IMR-90 (cell line): ENCODE measurements at regions not wholly inside any gene's neighbourhood (a gene's known extent, or its start where the extent isn't known, plus 50 kb on each side); places are given as distances from the start of the nearest gene placed in this dataset.
A peak's percentile ranks its signal among the peaks of the same experiment; 100 is the strongest.

Experiments
- ATAC-seq: fragments of 200-7000 bp; cut with Tn5 transposase; 2 replicates; pipeline ENCODE4 v1.9.1; 2020; ENCODE audit warnings: low read depth, mild to moderate bottlenecking, moderate library complexity
- BruUV-seq: library from RNA; stranded (reverse); fragments of 400-500 nt; replicated peaks from 2 replicates; lab custom pipeline; 2021; lab: Mats Ljungman, UMichigan
- CTCF ChIA-PET: fragments of 300-600 bp; formaldehyde crosslinking; extraction: SDS; loops from one replicate; lab custom pipeline; 2021; ENCODE audit warnings: antibody characterized with exemption; lab: Yijun Ruan, JAX
- POLR2A ChIA-PET: fragments of 300-600 bp; sonication (Branson Sonifier 250); formaldehyde crosslinking; loops from one replicate; lab custom pipeline; 2022; ENCODE audit warnings: antibody characterized with exemption; ENCODE audit not compliant: unreplicated experiment; lab: Charles Lee
- DNase-seq: peaks from one replicate; pipeline ENCODE4 v3.0.0; 2013
- H2AFZ ChIP-seq: replicated peaks from 2 replicates; pipeline ENCODE3; 2013; ENCODE audit warnings: low read length, mild to moderate bottlenecking; ENCODE audit not compliant: poor library complexity
- H2AK5ac ChIP-seq: 2 replicates; pipeline ENCODE4 v1.6.1; 2013; ENCODE audit warnings: low read depth, low read length, inconsistent platforms
- H2AK9ac ChIP-seq: replicated peaks from 2 replicates; pipeline ENCODE3; 2013; ENCODE audit warnings: mild to moderate bottlenecking, low read depth, low read length, moderate library complexity; ENCODE audit not compliant: poor library complexity
- H2BK120ac ChIP-seq: 2 replicates; pipeline ENCODE4 v1.6.1; 2013; ENCODE audit warnings: low read depth, low read length, inconsistent platforms
- H2BK15ac ChIP-seq: 3 replicates; pipeline ENCODE4 v1.6.1; 2013; ENCODE audit warnings: low read depth, low read length, inconsistent platforms
- H2BK20ac ChIP-seq: 2 replicates; pipeline ENCODE4 v1.6.1; 2013; ENCODE audit warnings: low read depth, mild to moderate bottlenecking, inconsistent platforms, low read length, moderate library complexity
- H2BK5ac ChIP-seq: 2 replicates; pipeline ENCODE4 v1.6.1; 2013; ENCODE audit warnings: mild to moderate bottlenecking, low read depth, low read length, inconsistent platforms; ENCODE audit not compliant: poor library complexity, severe bottlenecking
- H3K14ac ChIP-seq: replicated peaks from 2 replicates; pipeline ENCODE4 v1.6.1; 2013; ENCODE audit warnings: low read depth, low read length, inconsistent platforms
- H3K18ac ChIP-seq: 2 replicates; pipeline ENCODE4 v1.6.1; 2013; ENCODE audit warnings: low read depth, low read length, control low read depth
- H3K23ac ChIP-seq: 2 replicates; pipeline ENCODE4 v1.6.1; 2013; ENCODE audit warnings: low read depth, low read length, inconsistent platforms
- H3K27ac ChIP-seq: 2 replicates; pipeline ENCODE4 v1.5.1; 2013; ENCODE audit warnings: mild to moderate bottlenecking, control low read depth, low read length; ENCODE audit not compliant: insufficient read depth
- H3K27me3 ChIP-seq: 2 replicates; pipeline ENCODE4 v1.6.1; 2013; ENCODE audit warnings: low read length; ENCODE audit not compliant: control insufficient read depth, insufficient read depth
- H3K36me3 ChIP-seq: 2 replicates; pipeline ENCODE4 v1.6.1; 2013; ENCODE audit warnings: low read length, mixed read lengths; ENCODE audit not compliant: control insufficient read depth, insufficient read depth
- H3K4ac ChIP-seq: 2 replicates; pipeline ENCODE4 v1.6.1; 2013; ENCODE audit warnings: low read depth, low read length, inconsistent platforms
- H3K4me1 ChIP-seq: 2 replicates; pipeline ENCODE4 v1.6.1; 2013; ENCODE audit warnings: low read length, mixed read lengths; ENCODE audit not compliant: control insufficient read depth, insufficient read depth
- H3K4me2 ChIP-seq: 2 replicates; pipeline ENCODE4 v1.6.1; 2013; ENCODE audit warnings: low read depth, mild to moderate bottlenecking, control low read depth, low read length, moderate library complexity
- H3K4me3 ChIP-seq: 2 replicates; pipeline ENCODE4 v1.5.1; 2013; ENCODE audit warnings: low read depth, mild to moderate bottlenecking, control low read depth, low read length, moderate library complexity; ENCODE audit not compliant: insufficient read depth
- H3K56ac ChIP-seq: 2 replicates; pipeline ENCODE4 v1.6.1; 2013; ENCODE audit warnings: low read length, inconsistent platforms; ENCODE audit not compliant: insufficient read depth; ENCODE audit errors: extremely low read depth
- H3K79me1 ChIP-seq, 2 experiments: 2 replicates each; pipeline ENCODE4 v1.6.1; 2013; ENCODE audit warnings: low read length in 2 of 2, inconsistent platforms in 1 of 2, low read depth in 1 of 2
- H3K9ac ChIP-seq: 2 replicates; pipeline ENCODE4 v1.6.1; 2013; ENCODE audit warnings: low read depth, low read length, control low read depth
- H3K9me1 ChIP-seq: 2 replicates; pipeline ENCODE4 v1.6.1; 2013; ENCODE audit warnings: low read length, inconsistent platforms; ENCODE audit not compliant: insufficient read depth
- H3K9me3 ChIP-seq: 2 replicates; pipeline ENCODE4 v1.6.1; 2013; ENCODE audit warnings: low read length; ENCODE audit not compliant: control insufficient read depth, insufficient read depth
- H4K20me1 ChIP-seq: 2 replicates; pipeline ENCODE4 v1.6.1; 2013; ENCODE audit warnings: low read length, inconsistent platforms; ENCODE audit not compliant: insufficient read depth
- H4K5ac ChIP-seq: 2 replicates; pipeline ENCODE4 v1.6.1; 2013; ENCODE audit warnings: mild to moderate bottlenecking, low read depth, low read length, control low read depth
- H4K8ac ChIP-seq, 2 experiments: 2 replicates each; pipeline ENCODE4 v1.6.1; 2013; ENCODE audit warnings: low read depth in 2 of 2, low read length in 2 of 2, control low read depth in 1 of 2, inconsistent platforms in 1 of 2
- H4K91ac ChIP-seq: 2 replicates; pipeline ENCODE4 v1.6.1; 2013; ENCODE audit warnings: low read depth, low read length, inconsistent platforms; ENCODE audit not compliant: insufficient read depth
- CHD1 ChIP-seq: IDR thresholded peaks from 2 replicates; pipeline ENCODE4 v1.6.1; 2012; ENCODE audit warnings: low read depth, low read length, improper control_type of control experiment
- FOS ChIP-seq: fragments of 150-350 bp; IDR thresholded peaks from 2 replicates; pipeline ENCODE4 v1.6.1; 2016; ENCODE audit warnings: low read depth, low read length
- WGBS, 2 experiments: methylation state at CpG; one replicate each; pipeline versions ENCODE4 v1.1.5 to v1.1.7; 2013; ENCODE audit warnings: missing lambda C conversion rate in 2 of 2; ENCODE audit not compliant: insufficient read length in 1 of 2; ENCODE audit errors: extremely low coverage in 2 of 2; 5-methylcytosine and 5-hydroxymethylcytosine counted together
- dilution Hi-C: fragments of 300-500 bp; cut with HindIII; formaldehyde crosslinking; loops from one replicate; pipeline ENCODE4 v1.14.3; 2018; ENCODE audit warnings: low sequenced_read_pairs; ENCODE audit not compliant: unreplicated experiment
- in situ Hi-C: fragments of 300-500 bp; cut with MboI; formaldehyde crosslinking; loops from 3 replicates; pipeline ENCODE4 v1.14.3; 2019; ENCODE audit warnings: low sequenced_read_pairs, inconsistent platforms, mixed read lengths
- intact Hi-C: fragments of 100-400 bp; cut with micrococcal nuclease; formaldehyde crosslinking; loops from 2 replicates; pipeline ENCODE4 v1.10.0; 2022

GRCh38 chr5:135719428-135720063, 114.9 kb upstream of the SLC25A48 start:
- Histone ChIP-seq H2BK5ac (no peak overlapping the region), H2AK9ac (no peak overlapping the region), H4K20me1 (no peaks in the 10 kb centered on the region), H2BK15ac (no peak overlapping the region), H2AFZ (peak overlapping the region; percentile 10), H3K4ac (no peak overlapping the region), H4K5ac (no peak overlapping the region), H2BK120ac (no peak overlapping the region), H3K79me1 (no peaks in the 10 kb centered on the region), H3K9me1 (no peaks in the 10 kb centered on the region), H3K4me1 (no peaks in the 10 kb centered on the region), H3K27me3 (no peaks in the 10 kb centered on the region), H3K27ac (no peak overlapping the region), H3K18ac (no peak overlapping the region), H3K4me2 (no peak overlapping the region), H3K9ac (no peak overlapping the region), H4K8ac (no peak overlapping the region), H2AK5ac (no peak overlapping the region), H2BK20ac (no peak overlapping the region), H3K36me3 (no peaks in the 10 kb centered on the region), H3K4me3 (no peak overlapping the region), H3K23ac (no peak overlapping the region), H3K56ac (no peak overlapping the region), H3K9me3 (no peaks in the 10 kb centered on the region), H3K14ac (no peak overlapping the region), H4K91ac (no peak overlapping the region)
- no TSS peak for BruUV-seq
- in situ Hi-C loops (no loop called here), dilution Hi-C loops (no loop called here), intact Hi-C loops (no loop called here)
- TF ChIP-seq CHD1: no peak
- TF ChIP-seq FOS: no peak
- ChIA-PET CTCF (no interaction called here), POLR2A (no interaction called here)
- no CpG with 5 or more reads among the region's 4 CpGs for WGBS, 2 experiments
- DNase-seq: no peak
- no peak for ATAC-seq
